ENCODE measurements at regions not wholly inside any gene's neighbourhood (a gene's known extent, or its start where the extent isn't known, plus 50 kb on each side); places are given as distances from the start of the nearest gene placed in this dataset.
A peak's percentile ranks its signal among the peaks of the same experiment; 100 is the strongest.

GRCh38 chr3:152945556-152945955 is 110.6 kb downstream of the P2RY1 start:
- no peak for DNase-seq (ENCODE audit: low read depth)
- H3K4me3 ChIP-seq (ENCODE audit: low read length): no peak overlapping the region
- TF ChIP-seq, protein P1, sequence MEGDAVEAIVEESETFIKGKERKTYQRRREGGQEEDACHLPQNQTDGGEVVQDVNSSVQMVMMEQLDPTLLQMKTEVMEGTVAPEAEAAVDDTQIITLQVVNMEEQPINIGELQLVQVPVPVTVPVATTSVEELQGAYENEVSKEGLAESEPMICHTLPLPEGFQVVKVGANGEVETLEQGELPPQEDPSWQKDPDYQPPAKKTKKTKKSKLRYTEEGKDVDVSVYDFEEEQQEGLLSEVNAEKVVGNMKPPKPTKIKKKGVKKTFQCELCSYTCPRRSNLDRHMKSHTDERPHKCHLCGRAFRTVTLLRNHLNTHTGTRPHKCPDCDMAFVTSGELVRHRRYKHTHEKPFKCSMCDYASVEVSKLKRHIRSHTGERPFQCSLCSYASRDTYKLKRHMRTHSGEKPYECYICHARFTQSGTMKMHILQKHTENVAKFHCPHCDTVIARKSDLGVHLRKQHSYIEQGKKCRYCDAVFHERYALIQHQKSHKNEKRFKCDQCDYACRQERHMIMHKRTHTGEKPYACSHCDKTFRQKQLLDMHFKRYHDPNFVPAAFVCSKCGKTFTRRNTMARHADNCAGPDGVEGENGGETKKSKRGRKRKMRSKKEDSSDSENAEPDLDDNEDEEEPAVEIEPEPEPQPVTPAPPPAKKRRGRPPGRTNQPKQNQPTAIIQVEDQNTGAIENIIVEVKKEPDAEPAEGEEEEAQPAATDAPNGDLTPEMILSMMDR (conservative IDR thresholded peaks at IDR 0.05; ENCODE audit: low read depth, low read length): no peak

DNA sequence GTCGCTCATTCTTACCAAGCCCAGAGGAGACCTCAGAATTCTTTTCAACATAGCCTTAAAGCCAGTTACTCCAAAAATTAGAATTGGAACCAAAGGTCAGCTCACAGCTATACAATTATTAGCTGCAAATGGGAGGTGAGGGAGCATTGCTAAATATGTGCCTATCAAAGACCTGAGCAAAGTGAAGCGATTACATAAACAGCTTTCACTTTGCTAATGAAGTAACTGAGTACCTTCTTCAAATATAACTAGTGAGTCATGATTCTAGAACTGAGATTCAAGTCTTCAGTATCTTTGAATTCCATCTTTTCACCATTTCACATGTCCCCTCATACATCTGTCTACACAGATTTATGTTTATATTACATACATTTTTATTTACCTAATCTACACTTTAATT is 122.6 kb downstream of the P2RY1 start:
- DNase-seq (ENCODE audit: low read depth): no peak
- TF ChIP-seq, protein P1 (conservative IDR thresholded peaks at IDR 0.05; ENCODE audit: low read depth, low read length): no peak
- no peak overlapping the region for H3K4me3 ChIP-seq (ENCODE audit: low read length)

GRCh38 chr3:152959307-152959706 is 124.4 kb downstream of the P2RY1 start:
- TF ChIP-seq, protein P1 (conservative IDR thresholded peaks at IDR 0.05; ENCODE audit: low read depth, low read length): no peak
- H3K4me3 ChIP-seq (ENCODE audit: low read length): no peak overlapping the region
- DNase-seq (ENCODE audit: low read depth): no peak

GRCh38 chr3:152960684-152961083 is 125.8 kb downstream of the P2RY1 start:
- TF ChIP-seq, protein P1 (conservative IDR thresholded peaks at IDR 0.05; ENCODE audit: low read depth, low read length): no peak
- no peak for DNase-seq (ENCODE audit: low read depth)

DNA sequence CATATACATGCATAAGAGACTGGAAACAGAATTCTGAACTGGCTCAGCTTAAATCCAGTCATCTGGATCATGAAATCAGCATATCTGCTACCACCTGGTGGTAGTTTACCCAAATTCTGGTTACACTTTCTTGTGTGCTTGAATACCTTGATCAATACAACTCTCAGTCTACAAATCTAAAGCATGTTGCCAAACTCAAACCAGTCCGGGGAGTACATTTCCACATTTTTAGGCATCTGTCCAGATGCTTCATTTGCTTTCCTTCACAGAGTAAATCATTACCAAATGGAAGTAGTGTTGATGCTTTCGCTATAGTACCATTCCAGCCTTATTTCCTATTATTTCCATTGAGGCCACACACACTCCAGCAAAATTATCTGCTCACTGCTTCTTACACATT is 126.4 kb downstream of the P2RY1 start:
- H3K4me3 ChIP-seq (ENCODE audit: low read length): no peak overlapping the region
- no peak for DNase-seq (ENCODE audit: low read depth)
- TF ChIP-seq, protein P1 (conservative IDR thresholded peaks at IDR 0.05; ENCODE audit: low read depth, low read length): peak; percentile 41

More at GRCh38 chr3:152960684-152961083, 125.8 kb downstream of the P2RY1 start:
- no peak overlapping the region for H3K4me3 ChIP-seq (ENCODE audit: low read length)

GRCh38 chr3:152964911-152965609 is 130.1 kb downstream of the P2RY1 start:
- H3K4me3 ChIP-seq (ENCODE audit: low read length): no peak overlapping the region
- DNase-seq (ENCODE audit: low read depth): peak; percentile 44
- TF ChIP-seq, protein P1 (conservative IDR thresholded peaks at IDR 0.05; ENCODE audit: low read depth, low read length): no peak

GRCh38 chr3:152968388-152969024 is 133.6 kb downstream of the P2RY1 start:
- no peak overlapping the region for H3K4me3 ChIP-seq (ENCODE audit: low read length)
- TF ChIP-seq, protein P1 (conservative IDR thresholded peaks at IDR 0.05; ENCODE audit: low read depth, low read length): no peak
- no peak for DNase-seq (ENCODE audit: low read depth)
